GM13977 (cell line): ENCODE measurements at regions not wholly inside any gene's neighbourhood (a gene's known extent, or its start where the extent isn't known, plus 50 kb on each side); places are given as distances from the start of the nearest gene placed in this dataset.

Source experiments
- DNase-seq: peaks from one replicate; pipeline ENCODE4 v3.0.0; 2012; ENCODE audit warnings: low spot score
- CTCF ChIP-seq: IDR thresholded peaks from 2 replicates; pipeline ENCODE4 v1.5.1; 2012; ENCODE audit warnings: mild to moderate bottlenecking, control low read depth; ENCODE audit not compliant: insufficient read depth; ENCODE audit errors: extremely low read depth, missing control alignments
- in situ Hi-C: fragments of 300-500 bp; cut with MboI; formaldehyde crosslinking; loops from one replicate; pipeline ENCODE4 v1.12.0; 2022; ENCODE audit warnings: low sequenced_read_pairs, low pct_unique_long_range_greater_than_20kb, mixed read lengths, inconsistent platforms; ENCODE audit not compliant: unreplicated experiment

- in situ Hi-C loops = loop anchor here (25.0 kb wide), 1 partner anchor 93 kb away; no protein-coding TSS in a partner anchor
- DNase-seq = no peak
- no peak for TF ChIP-seq CTCF
These were observed 183.1 kb downstream of the ALG10 start for GRCh38 chr12:34205401-34205800.

GRCh38 chr12:34206061-34206785, 183.9 kb downstream of the ALG10 start:
- in situ Hi-C loops = loop anchor here (25.0 kb wide), 1 partner anchor 94 kb away; no protein-coding TSS in a partner anchor
- DNase-seq = no peak
- TF ChIP-seq CTCF = no peak

GRCh38 chr12:34207858-34208257, 185.6 kb downstream of the ALG10 start:
- no peak for TF ChIP-seq CTCF
- in situ Hi-C loops = loop anchor here (25.0 kb wide), 1 partner anchor 96 kb away; no protein-coding TSS in a partner anchor
- no peak for DNase-seq

DNA sequence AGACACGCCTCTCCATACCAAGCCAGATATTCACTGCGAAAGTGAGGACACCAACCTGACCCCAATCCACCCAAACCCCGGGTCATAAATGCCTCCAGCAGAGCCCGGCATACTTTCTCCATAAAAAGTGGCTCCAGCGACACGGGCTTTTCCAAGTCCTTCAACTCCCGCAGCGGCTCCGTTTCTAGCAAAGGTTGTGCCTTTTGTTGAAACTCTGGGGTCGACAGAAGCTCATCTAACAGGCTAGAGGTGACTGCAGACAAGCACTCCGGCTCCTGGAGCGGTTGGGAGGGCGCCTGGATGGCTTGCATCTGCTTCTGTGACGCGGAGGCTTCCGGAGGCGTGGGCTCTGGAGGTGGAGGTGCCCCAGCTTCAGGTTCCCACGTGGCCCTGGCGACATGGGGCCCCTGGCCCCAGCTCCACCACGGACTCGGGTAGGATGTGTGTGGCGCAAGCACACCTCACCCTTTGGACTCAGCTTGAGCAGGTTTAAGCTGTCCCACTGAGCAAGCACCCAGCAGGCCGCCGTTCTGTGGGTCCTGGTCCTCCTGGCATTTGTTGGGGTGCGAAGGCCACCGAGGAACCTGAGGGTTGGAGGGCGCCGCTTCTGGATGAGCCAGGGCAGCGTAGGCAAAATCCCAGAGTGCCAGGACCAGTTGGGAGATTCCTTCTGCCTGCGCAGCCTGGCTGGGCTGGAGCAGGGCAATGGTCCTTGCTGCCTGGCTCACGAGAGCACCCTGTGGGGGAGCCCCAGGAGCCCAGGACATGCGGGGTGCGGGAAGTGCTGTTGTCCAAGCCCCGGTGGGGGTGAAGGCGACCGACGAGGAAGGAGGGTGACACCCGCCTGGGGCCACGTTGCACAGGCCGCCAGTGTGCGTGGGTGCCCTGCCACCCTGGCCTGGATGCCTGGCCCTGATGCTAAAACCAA, 186.3 kb downstream of the ALG10 start:
- DNase-seq = no peak
- in situ Hi-C loops = loop anchor here (25.0 kb wide), 1 partner anchor 96 kb away; no protein-coding TSS in a partner anchor
- no peak for TF ChIP-seq CTCF

- no peak for TF ChIP-seq CTCF
- no peak for DNase-seq
- in situ Hi-C loops = loop anchor here (25.0 kb wide), 1 partner anchor 97 kb away; no protein-coding TSS in a partner anchor
These were observed 187.1 kb downstream of the ALG10 start for GRCh38 chr12:34209259-34209835.

- in situ Hi-C loops = loop anchor here (10.0 to 25.0 kb wide), 2 partner anchors 98 to 165 kb away; no protein-coding TSS in a partner anchor
- DNase-seq = no peak
- no peak for TF ChIP-seq CTCF
These were observed 187.9 kb downstream of the ALG10 start for GRCh38 chr12:34210183-34210582.
